Right ventricle myocardium inferior (tissue), 1 donor: ENCODE measurements at regions not wholly inside any gene's neighbourhood (a gene's known extent, or its start where the extent isn't known, plus 50 kb on each side); places are given as distances from the start of the nearest gene placed in this dataset.

ENCODE experiments used
- ATAC-seq: fragments of 200-7000 bp; cut with Tn5 transposase; one replicate; pipeline ENCODE4 v1.9.1; 2020; ENCODE audit warnings: mild to moderate bottlenecking, moderate library complexity
- DNase-seq: peaks from one replicate; pipeline ENCODE4 v3.0.0; 2021; ENCODE audit errors: missing footprints
- intact Hi-C: fragments of 100-400 bp; cut with DNase I; formaldehyde crosslinking; loops from one replicate; pipeline ENCODE4 v1.11.0; 2022
- donor health status: DM: no; HTN: yes; CAD: no; lungs with severe emphysema.

GRCh38 chr18:41351430-41351829 is 603.6 kb upstream of the PIK3C3 start:
- no peak for ATAC-seq
- intact Hi-C loops, result no loop called here
- DNase-seq, result no peak

DNA sequence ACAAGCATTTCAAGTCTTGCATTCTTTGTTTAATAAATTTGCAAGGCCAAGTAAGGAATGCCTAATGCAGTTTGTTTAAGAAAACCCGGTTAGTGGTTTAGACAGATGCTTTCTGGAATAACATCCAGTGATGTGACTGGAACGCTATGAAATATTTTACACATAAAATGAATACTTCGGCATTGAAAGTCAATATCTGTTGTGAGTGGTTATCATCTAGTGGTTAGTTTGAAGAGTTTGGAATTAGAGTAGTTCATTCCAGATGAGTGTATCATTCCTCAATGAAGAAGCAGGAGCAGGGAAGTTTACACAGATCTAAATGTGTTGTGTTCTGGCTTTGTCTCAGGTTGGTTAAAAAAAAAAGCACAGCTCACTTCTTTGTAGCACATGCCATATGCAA is 608.0 kb upstream of the PIK3C3 start:
- no peak for DNase-seq
- intact Hi-C loops, result no loop called here

GRCh38 chr18:41343808-41344207 is 611.2 kb upstream of the PIK3C3 start:
- intact Hi-C loops, result no loop called here
- DNase-seq (no peak), ATAC-seq (no peak)

More for the DNA sequence above, 608.0 kb upstream of the PIK3C3 start:
- no peak for ATAC-seq

- no peak for ATAC-seq
- intact Hi-C loops, result no loop called here
- DNase-seq, result no peak
Measured at GRCh38 chr18:41338341-41338740, 616.7 kb upstream of the PIK3C3 start.

DNA sequence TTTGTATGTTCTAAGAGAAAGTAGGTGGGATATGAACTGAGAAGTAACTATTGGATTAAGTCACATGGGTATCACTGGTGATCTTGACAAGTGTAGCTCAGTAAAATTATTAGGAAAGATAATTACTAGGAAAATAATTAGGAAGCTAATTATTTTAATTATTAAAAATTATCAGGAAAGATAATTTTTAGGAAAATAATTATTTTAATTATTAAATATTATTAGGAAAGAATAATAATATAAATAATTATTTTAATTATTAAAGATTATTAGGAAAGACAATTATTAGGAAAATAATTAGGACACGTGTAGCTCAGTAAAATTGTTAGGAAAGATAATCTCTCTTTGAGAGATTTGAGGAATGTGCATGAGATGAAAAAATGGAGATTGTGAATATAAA is 623.4 kb upstream of the PIK3C3 start:
- intact Hi-C loops, result no loop called here
- no peak for ATAC-seq
- no peak for DNase-seq

DNA sequence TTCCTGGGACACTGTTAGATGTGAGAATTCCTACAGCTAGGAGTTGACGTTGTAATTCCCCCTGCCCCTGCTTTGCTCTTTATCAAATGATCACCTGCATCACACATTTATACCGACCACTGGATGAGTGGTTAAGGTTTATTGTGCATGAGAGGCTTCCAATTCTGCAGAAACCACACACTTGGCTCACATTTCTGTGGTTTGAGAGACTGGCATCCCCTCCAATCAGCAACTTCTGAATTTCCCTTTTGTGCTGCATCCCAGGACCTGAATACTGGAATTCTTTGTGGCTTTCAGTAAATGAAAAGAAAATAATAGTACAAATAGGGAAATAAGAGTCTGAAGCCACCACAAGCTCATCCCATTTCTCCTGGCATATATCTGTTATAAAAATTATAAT is 628.7 kb upstream of the PIK3C3 start:
- DNase-seq (no peak), ATAC-seq (no peak)
- intact Hi-C loops, result no loop called here

DNA sequence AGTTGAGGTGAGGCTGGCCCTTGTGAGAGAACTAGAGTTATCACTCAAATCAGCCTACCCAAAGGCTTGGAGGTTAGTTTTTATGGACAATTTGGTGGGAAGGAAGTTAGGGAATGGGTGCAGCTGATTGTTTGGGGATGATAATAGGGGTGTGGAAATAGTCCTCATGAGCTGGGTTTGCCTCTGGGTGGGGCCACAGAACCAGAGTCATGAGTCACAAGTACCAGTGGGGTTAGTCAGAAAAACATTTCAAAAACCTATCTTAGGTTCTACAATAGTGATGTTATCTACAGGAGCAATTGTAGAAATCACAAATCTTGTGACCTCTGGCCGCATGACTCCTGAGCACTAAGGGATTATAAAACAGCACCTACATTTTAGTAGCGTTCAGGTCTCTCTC is 630.1 kb upstream of the PIK3C3 start:
- intact Hi-C loops, result no loop called here
- ATAC-seq (no peak), DNase-seq (no peak)

DNA sequence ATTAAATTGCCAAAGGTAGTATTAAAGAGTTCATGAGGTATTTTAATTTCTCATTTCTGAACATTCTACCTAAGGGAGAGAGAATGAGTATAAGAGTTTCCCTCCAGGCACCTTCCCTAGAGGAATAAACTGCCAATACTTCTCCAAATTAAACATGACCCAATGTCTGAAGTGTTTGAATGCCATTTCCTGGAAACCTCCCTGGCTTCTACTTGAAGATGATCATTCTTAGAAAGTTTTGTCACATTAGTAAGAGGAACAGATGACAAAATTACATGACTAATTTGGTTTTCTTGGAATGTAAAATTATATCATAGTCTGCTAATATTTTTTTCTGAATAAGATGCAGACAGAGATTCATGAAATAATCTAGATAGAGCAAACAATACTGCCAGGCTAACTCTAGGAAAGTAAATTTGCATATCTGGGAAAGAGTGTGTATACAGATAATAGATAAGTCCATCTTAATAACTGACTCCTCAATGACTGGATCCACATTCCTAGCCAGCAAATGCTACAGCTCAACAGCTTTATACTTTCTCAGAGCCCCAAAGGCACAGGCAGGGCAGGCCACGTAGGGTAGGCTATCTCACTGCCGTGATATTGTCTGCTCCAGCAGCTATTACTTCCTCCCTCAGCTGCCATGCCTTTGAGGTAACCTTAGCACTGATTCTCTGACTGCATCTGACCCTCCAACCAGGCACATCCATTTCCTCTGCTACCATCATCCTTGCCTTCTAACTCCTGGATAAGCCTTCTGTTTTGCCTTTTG is 630.8 kb upstream of the PIK3C3 start:
- ATAC-seq (no peak), DNase-seq (peak; percentile 27)
- intact Hi-C loops, result no loop called here

DNA sequence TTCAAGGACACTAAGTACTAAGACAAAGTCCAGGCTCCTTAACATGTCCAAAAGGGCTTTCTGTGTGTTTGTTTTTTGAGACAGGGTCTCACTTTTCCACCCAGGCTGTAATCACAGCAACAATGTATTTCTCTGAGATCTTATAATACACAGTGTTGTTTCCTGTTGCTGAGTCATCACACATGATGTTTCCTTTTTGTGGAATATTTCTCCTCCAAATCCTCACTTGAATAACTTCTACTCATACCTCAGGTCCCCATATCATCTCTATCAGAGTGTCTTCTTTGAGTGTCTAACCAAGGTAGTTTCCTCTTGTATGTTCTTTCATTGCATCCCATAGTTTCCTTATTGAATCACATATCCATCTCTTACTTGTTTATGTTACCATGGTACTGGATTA is 632.0 kb upstream of the PIK3C3 start:
- ATAC-seq, result no peak
- intact Hi-C loops, result no loop called here

DNA sequence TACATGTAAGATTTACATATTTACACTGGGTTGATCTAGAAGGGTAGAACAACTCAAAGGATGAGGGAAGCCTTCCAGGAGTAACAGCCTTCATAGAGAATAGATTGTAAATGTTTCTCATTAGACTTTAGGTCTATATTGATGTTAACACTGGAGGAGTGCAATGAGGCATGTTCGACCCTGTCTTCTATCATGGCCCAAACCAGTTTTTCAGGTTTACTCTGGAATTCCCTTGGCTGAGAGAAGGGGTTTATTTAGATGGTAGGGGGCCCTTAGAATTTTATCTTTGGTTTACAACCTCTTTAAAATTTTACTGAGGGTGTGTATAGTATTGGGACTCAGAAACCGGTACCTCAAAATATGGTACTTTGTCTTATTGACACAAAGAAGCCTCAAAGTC is 634.9 kb upstream of the PIK3C3 start:
- intact Hi-C loops, result no loop called here
- ATAC-seq (no peak), DNase-seq (no peak)

More for the DNA sequence above, 632.0 kb upstream of the PIK3C3 start:
- no peak for DNase-seq

GRCh38 chr18:41315134-41315533 is 639.9 kb upstream of the PIK3C3 start:
- intact Hi-C loops, result no loop called here
- ATAC-seq, result no peak
- no peak for DNase-seq

GRCh38 chr18:41311571-41312547 is 643.2 kb upstream of the PIK3C3 start:
- intact Hi-C loops, result no loop called here
- ATAC-seq (no peak), DNase-seq (no peak)

GRCh38 chr18:41297740-41298139 is 657.3 kb upstream of the PIK3C3 start:
- intact Hi-C loops, result no loop called here
- no peak for DNase-seq
- no peak for ATAC-seq

DNA sequence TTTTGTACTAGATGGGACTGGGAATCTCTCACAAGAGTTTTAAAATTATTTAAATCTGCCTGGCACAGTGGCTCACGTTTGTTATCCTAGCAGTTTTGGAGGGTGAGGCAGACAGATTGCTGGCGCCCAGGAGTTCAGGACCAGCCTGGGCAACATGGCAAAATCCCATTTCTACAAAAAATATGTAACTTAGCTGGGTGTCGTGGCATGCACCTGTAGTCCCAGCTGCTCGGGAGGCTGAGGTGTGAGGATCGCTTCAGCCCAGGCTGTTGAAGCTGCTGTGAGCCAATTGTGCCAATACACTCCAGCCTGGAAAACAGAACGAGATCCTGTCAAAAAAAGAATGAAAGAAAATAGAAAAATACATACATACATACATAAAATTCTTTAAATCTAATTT is 685.7 kb upstream of the PIK3C3 start:
- ATAC-seq (no peak), DNase-seq (no peak)
- intact Hi-C loops, result no loop called here

GRCh38 chr18:41268271-41268670 is 686.8 kb upstream of the PIK3C3 start:
- ATAC-seq (no peak), DNase-seq (no peak)
- intact Hi-C loops, result no loop called here

- intact Hi-C loops, result no loop called here
- DNase-seq (no peak), ATAC-seq (no peak)
Measured at GRCh38 chr18:41266616-41267015, 688.4 kb upstream of the PIK3C3 start.

- no peak for DNase-seq
- intact Hi-C loops, result no loop called here
- ATAC-seq, result no peak
Measured at GRCh38 chr18:41266204-41266603, 688.8 kb upstream of the PIK3C3 start.

DNA sequence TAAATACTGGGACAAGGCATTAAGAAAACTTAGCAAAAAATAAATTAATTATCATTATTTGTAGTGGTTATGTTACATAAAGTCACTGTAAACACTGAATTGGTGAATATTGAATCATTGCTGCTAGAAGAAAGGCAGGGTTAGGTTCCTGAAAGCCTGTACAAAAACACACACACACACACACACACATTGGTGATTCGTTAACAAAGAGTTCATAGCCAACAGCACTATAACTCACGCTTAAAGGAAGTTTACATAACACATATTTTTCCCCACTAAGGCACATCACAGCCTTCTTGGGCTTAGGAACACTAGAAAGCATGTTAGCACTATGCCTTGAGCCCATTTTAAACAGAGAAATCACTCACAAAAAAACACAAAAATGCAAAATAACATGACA is 690.0 kb upstream of the PIK3C3 start:
- ATAC-seq (no peak), DNase-seq (no peak)
- intact Hi-C loops, result no loop called here

- no peak for DNase-seq
- intact Hi-C loops, result no loop called here
- no peak for ATAC-seq
Measured at GRCh38 chr18:41263956-41264355, 691.1 kb upstream of the PIK3C3 start.

DNA sequence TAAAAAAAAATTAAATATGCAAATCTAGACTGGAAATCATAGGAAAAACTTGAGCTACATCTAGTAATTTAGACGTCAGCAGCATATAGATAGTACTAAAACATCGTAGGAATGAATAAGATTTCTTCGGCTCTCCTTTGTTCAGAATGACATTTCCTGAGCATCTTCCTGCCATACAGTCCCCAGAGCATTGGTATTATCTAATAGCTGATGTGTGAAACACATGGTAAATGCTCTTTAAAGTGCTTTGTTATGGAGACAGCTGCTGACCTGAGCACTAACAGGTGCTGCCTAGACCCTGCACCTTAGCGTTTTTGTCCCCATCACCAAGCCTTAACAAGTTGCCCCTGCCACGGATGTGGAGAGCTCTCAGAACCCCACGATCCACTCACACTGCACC is 692.3 kb upstream of the PIK3C3 start:
- no peak for DNase-seq
- intact Hi-C loops, result no loop called here
- ATAC-seq, result no peak
